OCI-LY1 (cell line): ENCODE measurements at regions not wholly inside any gene's neighbourhood (a gene's known extent, or its start where the extent isn't known, plus 50 kb on each side); places are given as distances from the start of the nearest gene placed in this dataset.

ENCODE experiments used
- H2AFZ ChIP-seq: fragments of 200-600 bp; sonication (generic), shearing (Covaris generic); 2 replicates; pipeline ENCODE4 v1.6.0; 2014; ENCODE audit warnings: antibody characterized with exemption, mild to moderate bottlenecking, low read length
- H3F3A ChIP-seq: fragments of 200-600 bp; sonication (generic), shearing (Covaris generic); 2 replicates; pipeline ENCODE4 v1.6.0; 2014; ENCODE audit warnings: mild to moderate bottlenecking, antibody characterized with exemption, low read length, moderate library complexity; ENCODE audit not compliant: insufficient read depth
- H3K27ac ChIP-seq: fragments of 200-600 bp; sonication (generic); 2 replicates; pipeline ENCODE4 v1.5.1; 2014; ENCODE audit warnings: low read length, mixed run types, mild to moderate bottlenecking, low read depth; ENCODE audit not compliant: poor library complexity, severe bottlenecking
- H3K27me3 ChIP-seq: fragments of 200-600 bp; sonication (generic); 2 replicates; pipeline ENCODE4 v1.6.0; 2014; ENCODE audit warnings: antibody characterized with exemption, mild to moderate bottlenecking, low read length, moderate library complexity; ENCODE audit not compliant: insufficient read depth
- H3K36me3 ChIP-seq: fragments of 200-600 bp; sonication (generic); 2 replicates; pipeline ENCODE4 v1.6.1; 2014; ENCODE audit warnings: mild to moderate bottlenecking, antibody characterized with exemption, low read length, moderate library complexity, mixed read lengths; ENCODE audit not compliant: insufficient read depth
- H3K4me1 ChIP-seq: fragments of 200-600 bp; sonication (generic); 2 replicates; pipeline ENCODE4 v1.5.1; 2014; ENCODE audit warnings: mild to moderate bottlenecking, low read length, moderate library complexity; ENCODE audit not compliant: insufficient read depth, severe bottlenecking
- H3K4me2 ChIP-seq: fragments of 200-600 bp; sonication (generic), shearing (Covaris generic); 2 replicates; pipeline ENCODE4 v1.6.1; 2014; ENCODE audit warnings: low read length
- H3K4me3 ChIP-seq: fragments of 200-600 bp; sonication (generic); 2 replicates; pipeline ENCODE4 v1.5.1; 2014; ENCODE audit warnings: low read length, low read depth, mild to moderate bottlenecking, mixed read lengths; ENCODE audit not compliant: poor library complexity, severe bottlenecking
- H3K79me2 ChIP-seq: fragments of 200-600 bp; shearing (Covaris generic); 2 replicates; pipeline ENCODE4 v1.6.1; 2016; ENCODE audit warnings: mixed run types, low read length, mixed read lengths; ENCODE audit not compliant: insufficient read depth
- H3K9ac ChIP-seq: fragments of 200-600 bp; sonication (generic), shearing (Covaris generic); 2 replicates; pipeline ENCODE4 v1.6.1; 2014; ENCODE audit warnings: mild to moderate bottlenecking, low read length, mixed read lengths
- H3K9me2 ChIP-seq: fragments of 200-600 bp; sonication (generic), shearing (Covaris generic); 2 replicates; pipeline ENCODE4 v1.6.1; 2014; ENCODE audit warnings: low read depth, mild to moderate bottlenecking, low read length, mixed read lengths
- H3K9me3 ChIP-seq: fragments of 200-600 bp; shearing (Covaris generic); 2 replicates; pipeline ENCODE4 v1.6.1; 2014; ENCODE audit warnings: low read length, mixed read lengths
- H4K20me1 ChIP-seq: fragments of 200-600 bp; sonication (generic), shearing (Covaris generic); 2 replicates; pipeline ENCODE4 v1.6.0; 2016; ENCODE audit warnings: mild to moderate bottlenecking, low read length; ENCODE audit not compliant: insufficient read depth
- EZH2 ChIP-seq: fragments of 200-600 bp; sonication (generic), shearing (Covaris generic); IDR thresholded peaks from 2 replicates; pipeline ENCODE4 v1.8.0; 2017; ENCODE audit warnings: borderline replicate concordance, mixed run types, mild to moderate bottlenecking, antibody characterized with exemption, low read length, moderate library complexity, mixed read lengths
- TF ChIP-seq, protein P1 (sequence below): fragments of 200-600 bp; sonication (generic), shearing (Covaris generic); IDR thresholded peaks from 2 replicates; pipeline ENCODE4 v1.5.1; 2017; ENCODE audit warnings: mild to moderate bottlenecking, antibody characterized with exemption, low read length, moderate library complexity, mixed read lengths

DNA sequence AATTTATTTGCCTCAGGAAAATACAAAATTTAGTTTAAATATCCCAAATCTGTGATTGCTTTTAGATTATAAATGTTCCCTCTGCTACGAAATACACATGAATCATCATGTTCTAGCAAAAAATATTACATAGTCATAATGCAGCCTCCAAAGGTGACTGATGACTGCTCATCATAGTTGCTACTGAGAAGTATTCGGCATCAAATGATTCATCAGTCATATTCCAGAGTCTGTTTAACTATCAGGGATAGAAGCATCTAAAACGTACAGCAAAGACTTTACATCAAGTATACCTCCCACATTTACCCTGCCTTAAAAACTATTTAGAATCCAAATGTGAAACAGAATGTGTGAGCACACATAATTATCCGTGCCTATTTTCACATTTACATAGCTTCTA lies 626.0 kb downstream of the CDH26 start:
- H3K36me3 ChIP-seq, result no peaks in the 10 kb centered on the region
- no peaks in the 10 kb centered on the region for H3F3A ChIP-seq
- no peak overlapping the region for H3K9ac ChIP-seq
- H4K20me1 ChIP-seq, result no peaks in the 10 kb centered on the region
- no peaks in the 10 kb centered on the region for H3K79me2 ChIP-seq
- no peak overlapping the region for H3K4me3 ChIP-seq
- no peak overlapping the region for H3K27ac ChIP-seq
- no peaks in the 10 kb centered on the region for H3K4me1 ChIP-seq
- H2AFZ ChIP-seq, result no peak overlapping the region
- no peaks in the 10 kb centered on the region for H3K9me3 ChIP-seq
- no peak overlapping the region for H3K4me2 ChIP-seq
- no peaks in the 10 kb centered on the region for H3K9me2 ChIP-seq
- TF ChIP-seq, protein P1, sequence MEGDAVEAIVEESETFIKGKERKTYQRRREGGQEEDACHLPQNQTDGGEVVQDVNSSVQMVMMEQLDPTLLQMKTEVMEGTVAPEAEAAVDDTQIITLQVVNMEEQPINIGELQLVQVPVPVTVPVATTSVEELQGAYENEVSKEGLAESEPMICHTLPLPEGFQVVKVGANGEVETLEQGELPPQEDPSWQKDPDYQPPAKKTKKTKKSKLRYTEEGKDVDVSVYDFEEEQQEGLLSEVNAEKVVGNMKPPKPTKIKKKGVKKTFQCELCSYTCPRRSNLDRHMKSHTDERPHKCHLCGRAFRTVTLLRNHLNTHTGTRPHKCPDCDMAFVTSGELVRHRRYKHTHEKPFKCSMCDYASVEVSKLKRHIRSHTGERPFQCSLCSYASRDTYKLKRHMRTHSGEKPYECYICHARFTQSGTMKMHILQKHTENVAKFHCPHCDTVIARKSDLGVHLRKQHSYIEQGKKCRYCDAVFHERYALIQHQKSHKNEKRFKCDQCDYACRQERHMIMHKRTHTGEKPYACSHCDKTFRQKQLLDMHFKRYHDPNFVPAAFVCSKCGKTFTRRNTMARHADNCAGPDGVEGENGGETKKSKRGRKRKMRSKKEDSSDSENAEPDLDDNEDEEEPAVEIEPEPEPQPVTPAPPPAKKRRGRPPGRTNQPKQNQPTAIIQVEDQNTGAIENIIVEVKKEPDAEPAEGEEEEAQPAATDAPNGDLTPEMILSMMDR, result no peak
- TF ChIP-seq EZH2, result no peak
- no peaks in the 10 kb centered on the region for H3K27me3 ChIP-seq

DNA sequence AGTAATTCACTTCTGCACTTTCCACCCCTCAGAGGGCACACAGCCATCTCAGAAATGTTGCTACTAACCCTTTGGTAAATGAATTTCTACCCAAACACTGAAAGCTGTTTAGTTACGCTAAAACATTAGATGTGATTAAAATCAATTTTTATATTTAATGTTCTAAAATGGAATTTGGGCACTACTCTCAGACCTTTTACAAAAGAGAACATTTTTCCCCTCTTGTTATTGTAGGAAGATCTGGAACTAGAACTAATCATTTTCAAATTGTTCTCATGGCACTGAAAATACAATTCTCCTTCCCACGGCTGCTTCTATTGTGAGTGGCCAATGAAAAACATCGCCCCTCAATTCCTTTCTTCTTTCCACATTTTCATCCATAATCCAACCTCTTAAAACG lies 627.4 kb downstream of the CDH26 start:
- Histone ChIP-seq H3K79me2 (no peaks in the 10 kb centered on the region), H3K4me3 (no peak overlapping the region), H3K4me2 (no peak overlapping the region), H3K9me3 (no peaks in the 10 kb centered on the region), H3F3A (no peaks in the 10 kb centered on the region), H3K9me2 (no peaks in the 10 kb centered on the region), H4K20me1 (no peaks in the 10 kb centered on the region), H3K27ac (no peak overlapping the region), H2AFZ (no peak overlapping the region), H3K27me3 (no peaks in the 10 kb centered on the region), H3K4me1 (no peaks in the 10 kb centered on the region), H3K36me3 (no peaks in the 10 kb centered on the region), H3K9ac (no peak overlapping the region)
- TF ChIP-seq EZH2, result no peak
- TF ChIP-seq, protein P1, result no peak

DNA sequence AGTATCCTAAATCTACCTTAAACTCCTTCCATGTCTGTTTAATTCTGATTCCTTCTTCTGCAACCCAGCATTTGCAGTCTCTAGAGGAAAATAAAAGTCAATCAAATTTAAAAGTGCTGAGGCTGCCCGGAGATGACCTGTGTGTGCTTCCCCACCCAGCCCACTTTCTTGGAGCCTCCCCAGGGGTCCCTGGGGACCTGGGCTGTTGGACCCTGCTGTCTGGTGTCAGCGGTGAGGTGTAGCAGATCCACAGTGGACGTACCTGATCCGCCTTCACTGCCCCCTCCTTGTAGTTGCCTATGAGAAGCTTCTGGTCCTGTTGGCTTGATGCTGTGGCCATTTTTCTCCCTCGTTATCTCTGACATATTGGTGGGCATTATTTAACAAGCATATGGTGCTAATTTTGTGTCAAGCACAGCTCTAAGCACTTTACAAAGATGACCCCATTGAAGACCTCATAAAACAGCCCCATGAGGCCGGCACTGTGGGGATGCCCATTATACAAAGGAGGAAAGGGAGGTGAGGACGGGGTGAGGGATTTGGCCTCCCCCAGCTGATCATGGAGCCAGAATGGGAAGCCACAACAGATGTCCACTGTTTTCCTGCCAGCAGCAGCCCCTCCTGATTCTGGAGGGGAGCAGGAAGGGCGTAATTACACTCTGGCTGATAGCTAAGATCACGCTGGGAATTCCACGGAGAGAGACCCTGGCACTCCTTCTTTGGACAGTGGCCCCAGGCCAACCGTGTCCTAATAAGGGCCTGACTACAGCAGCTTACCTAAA lies 628.2 kb downstream of the CDH26 start:
- Histone ChIP-seq H3K4me3 (no peak overlapping the region), H3K9me2 (no peaks in the 10 kb centered on the region), H3K36me3 (no peaks in the 10 kb centered on the region), H3K9me3 (no peaks in the 10 kb centered on the region), H2AFZ (no peak overlapping the region), H3K27ac (no peak overlapping the region), H3K4me2 (no peak overlapping the region), H3K27me3 (no peaks in the 10 kb centered on the region), H3F3A (no peaks in the 10 kb centered on the region), H3K79me2 (no peaks in the 10 kb centered on the region), H4K20me1 (no peaks in the 10 kb centered on the region), H3K4me1 (no peaks in the 10 kb centered on the region), H3K9ac (no peak overlapping the region)
- TF ChIP-seq, protein P1, result no peak
- TF ChIP-seq EZH2, result no peak
